HG03354 (cell line): ENCODE measurements at regions not wholly inside any gene's neighbourhood (a gene's known extent, or its start where the extent isn't known, plus 50 kb on each side); places are given as distances from the start of the nearest gene placed in this dataset.

Experiments
- ATAC-seq: cut with Tn5 transposase; IDR thresholded peaks from one replicate; pipeline ENCODE4 v1.9.1; 2021; ENCODE audit warnings: mild to moderate bottlenecking; ENCODE audit not compliant: unreplicated experiment, poor library complexity, severe bottlenecking

- ATAC-seq = no peak
Observed at GRCh38 chr7:50181081-50181480, 88.0 kb upstream of the ZPBP start.

GRCh38 chr7:50178166-50178565 lies 85.1 kb upstream of the ZPBP start:
- ATAC-seq = no peak

- no peak for ATAC-seq
Observed at GRCh38 chr7:50174948-50175347, 81.9 kb upstream of the ZPBP start.

- peak; percentile 73 for ATAC-seq
Observed at GRCh38 chr7:50166997-50167965, 74.2 kb upstream of the ZPBP start.

- ATAC-seq = no peak
Observed at GRCh38 chr7:50164559-50165170, 71.6 kb upstream of the ZPBP start.

- ATAC-seq = no peak
Observed at GRCh38 chr7:50160206-50160605, 67.2 kb upstream of the ZPBP start.

- ATAC-seq = no peak
Observed at GRCh38 chr7:50159154-50159553, 66.1 kb upstream of the ZPBP start.

GRCh38 chr7:50156706-50157105 lies 63.7 kb upstream of the ZPBP start:
- ATAC-seq = no peak

- ATAC-seq = no peak
Observed at GRCh38 chr7:50156163-50156562, 63.1 kb upstream of the ZPBP start.

- ATAC-seq = no peak
Observed at GRCh38 chr7:50155755-50156154, 62.7 kb upstream of the ZPBP start.

GRCh38 chr7:50153995-50154394 lies 60.9 kb upstream of the ZPBP start:
- ATAC-seq = no peak

GRCh38 chr7:50153148-50153547 lies 60.1 kb upstream of the ZPBP start:
- no peak for ATAC-seq

GRCh38 chr7:50152486-50152885 lies 59.4 kb upstream of the ZPBP start:
- ATAC-seq = no peak

- ATAC-seq = no peak
Observed at GRCh38 chr7:50151661-50152060, 58.6 kb upstream of the ZPBP start.

- no peak for ATAC-seq
Observed at GRCh38 chr7:50151001-50151400, 58.0 kb upstream of the ZPBP start.

- ATAC-seq = peak; percentile 26
Observed at GRCh38 chr7:50149369-50149768, 56.3 kb upstream of the ZPBP start.

- peak; percentile 58 for ATAC-seq
Observed at GRCh38 chr7:50147951-50148808, 55.1 kb upstream of the ZPBP start.

GRCh38 chr7:50146692-50147091 lies 53.6 kb upstream of the ZPBP start:
- no peak for ATAC-seq

GRCh38 chr7:50145801-50146338 lies 52.8 kb upstream of the ZPBP start:
- peak; percentile 42 for ATAC-seq

- no peak for ATAC-seq
Observed at GRCh38 chr7:50145226-50145625, 52.2 kb upstream of the ZPBP start.
